ENCODE measurements at regions not wholly inside any gene's neighbourhood (a gene's known extent, or its start where the extent isn't known, plus 50 kb on each side); places are given as distances from the start of the nearest gene placed in this dataset.

DNA sequence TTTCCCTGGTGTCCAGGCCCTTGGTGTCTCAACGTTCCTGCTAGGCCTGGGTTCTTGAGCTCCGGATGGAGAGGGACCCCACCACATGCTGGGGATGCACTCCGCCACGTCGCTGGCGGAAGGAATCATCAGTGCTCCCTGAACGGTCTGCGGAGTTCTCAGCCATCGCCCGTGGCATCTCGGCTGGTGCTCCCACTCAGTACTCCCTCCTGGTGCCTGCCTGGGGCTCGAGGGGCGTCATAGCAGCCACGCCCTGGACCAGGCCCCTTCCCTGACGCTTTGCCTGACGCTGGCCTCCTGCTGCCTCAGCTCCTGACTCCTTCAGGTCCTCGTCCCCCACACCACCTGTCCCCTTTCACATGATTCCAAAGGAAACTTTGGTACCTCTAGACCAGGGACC, 95.9 kb upstream of the CIBAR2 start:
- TF ChIP-seq, protein P1, sequence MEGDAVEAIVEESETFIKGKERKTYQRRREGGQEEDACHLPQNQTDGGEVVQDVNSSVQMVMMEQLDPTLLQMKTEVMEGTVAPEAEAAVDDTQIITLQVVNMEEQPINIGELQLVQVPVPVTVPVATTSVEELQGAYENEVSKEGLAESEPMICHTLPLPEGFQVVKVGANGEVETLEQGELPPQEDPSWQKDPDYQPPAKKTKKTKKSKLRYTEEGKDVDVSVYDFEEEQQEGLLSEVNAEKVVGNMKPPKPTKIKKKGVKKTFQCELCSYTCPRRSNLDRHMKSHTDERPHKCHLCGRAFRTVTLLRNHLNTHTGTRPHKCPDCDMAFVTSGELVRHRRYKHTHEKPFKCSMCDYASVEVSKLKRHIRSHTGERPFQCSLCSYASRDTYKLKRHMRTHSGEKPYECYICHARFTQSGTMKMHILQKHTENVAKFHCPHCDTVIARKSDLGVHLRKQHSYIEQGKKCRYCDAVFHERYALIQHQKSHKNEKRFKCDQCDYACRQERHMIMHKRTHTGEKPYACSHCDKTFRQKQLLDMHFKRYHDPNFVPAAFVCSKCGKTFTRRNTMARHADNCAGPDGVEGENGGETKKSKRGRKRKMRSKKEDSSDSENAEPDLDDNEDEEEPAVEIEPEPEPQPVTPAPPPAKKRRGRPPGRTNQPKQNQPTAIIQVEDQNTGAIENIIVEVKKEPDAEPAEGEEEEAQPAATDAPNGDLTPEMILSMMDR (IDR thresholded peaks at IDR 0.05; ENCODE audit: low read depth, low read length, poor library complexity, severe bottlenecking) = no peak
- no peak for TF ChIP-seq EZH2phosphoT487 (IDR thresholded peaks at IDR 0.05; ENCODE audit: borderline replicate concordance, low read length)
